ENCODE measurements at regions not wholly inside any gene's neighbourhood (a gene's known extent, or its start where the extent isn't known, plus 50 kb on each side); places are given as distances from the start of the nearest gene placed in this dataset.

- H3K27ac ChIP-seq (ENCODE audit: low read depth, low read length): no peak overlapping the region
- ChIA-PET CTCF (no interaction called here), POLR2A (no interaction called here), RAD21 (ENCODE audit: low non-redundant PET in 1 of 2, low total read pairs in 2 of 2, uncharacterized antibody in 2 of 2, unreplicated experiment in 2 of 2) (no interaction called here)
- DNase-seq (ENCODE audit: low read depth, low spot score) (no peak), ATAC-seq (no peak)
- no peaks in the 10 kb centered on the region for H4K20me1 ChIP-seq (ENCODE audit: insufficient read depth)
- no peak for TF ChIP-seq ATF3 (IDR thresholded peaks at IDR 0.05)
- BruUV-seq (replicated peaks): no TSS peak
- H3K9ac ChIP-seq (ENCODE audit: low read length): no peak overlapping the region
- H3K4me3 ChIP-seq (replicated peaks in 1 of 2; ENCODE audit: low read depth in 1 of 2, low read length in 2 of 2): no peak overlapping the region
- H3K79me2 ChIP-seq (ENCODE audit: insufficient read depth, low read length): no peaks in the 10 kb centered on the region
- no peak overlapping the region for H3K4me2 ChIP-seq (ENCODE audit: low read length)
- no peaks in the 10 kb centered on the region for H3K36me3 ChIP-seq (ENCODE audit: control insufficient read depth in 1 of 2, insufficient read depth in 2 of 2, low read length in 2 of 2)
- intact Hi-C loops (cut with micrococcal nuclease): no loop called here
- H3K9me2 ChIP-seq (ENCODE audit: insufficient read depth): no peaks in the 10 kb centered on the region
- no peaks in the 10 kb centered on the region; the same call in 1 of the 2 replicates for H3K27me3 ChIP-seq (ENCODE audit: insufficient read depth, low read length)
- H3K9me3 ChIP-seq (ENCODE audit: control insufficient read depth in 1 of 2, insufficient read depth in 1 of 2, low read depth in 1 of 2, low read length in 2 of 2): no peaks in the 10 kb centered on the region
- no peak overlapping the region for H2AFZ ChIP-seq (ENCODE audit: low read depth, low read length, poor library complexity, severe bottlenecking)
- H3K4me1 ChIP-seq (ENCODE audit: control insufficient read depth in 1 of 2, insufficient read depth in 2 of 2, low read length in 2 of 2): no peaks in the 10 kb centered on the region
Measured at GRCh38 chr14:49408187-49408933, 177.8 kb downstream of the RPS29 start.

- H3K4me1 ChIP-seq (ENCODE audit: control insufficient read depth in 1 of 2, insufficient read depth in 2 of 2, low read length in 2 of 2): no peaks in the 10 kb centered on the region
- intact Hi-C loops (cut with micrococcal nuclease): no loop called here
- BruUV-seq (replicated peaks): no TSS peak
- H3K27me3 ChIP-seq (ENCODE audit: insufficient read depth, low read length): peaks cover 5% of the 10 kb centered on the region; the same call in 1 of the 2 replicates
- no peak for ATAC-seq
- POLR2A ChIA-PET: no interaction called here
- H3K9ac ChIP-seq (ENCODE audit: low read length): no peak overlapping the region
- H2AFZ ChIP-seq (ENCODE audit: low read depth, low read length, poor library complexity, severe bottlenecking): no peak overlapping the region
- CTCF ChIA-PET: no interaction called here
- RAD21 ChIA-PET (ENCODE audit: low non-redundant PET in 1 of 2, low total read pairs in 2 of 2, uncharacterized antibody in 2 of 2, unreplicated experiment in 2 of 2): no interaction called here
- DNase-seq (ENCODE audit: low read depth, low spot score): no peak
- TF ChIP-seq CTCF (IDR thresholded peaks at IDR 0.05 in 2 of 3, conservative IDR thresholded peaks at IDR 0.05 in 1 of 3; ENCODE audit: borderline replicate concordance in 1 of 3, insufficient read depth in 1 of 3, low read depth in 2 of 3, low read length in 2 of 3): no peak
- TF ChIP-seq ZNF274 (IDR thresholded peaks at IDR 0.05; ENCODE audit: low read depth, low read length): no peak
- no peak for TF ChIP-seq FOSL1 (IDR thresholded peaks at IDR 0.05; ENCODE audit: low read depth)
- no peak overlapping the region for H3K4me3 ChIP-seq (replicated peaks in 1 of 2; ENCODE audit: low read depth in 1 of 2, low read length in 2 of 2)
- no peak overlapping the region for H3K27ac ChIP-seq (ENCODE audit: low read depth, low read length)
- no peaks in the 10 kb centered on the region for H3K9me2 ChIP-seq (ENCODE audit: insufficient read depth)
- no peaks in the 10 kb centered on the region for H3K36me3 ChIP-seq (ENCODE audit: control insufficient read depth in 1 of 2, insufficient read depth in 2 of 2, low read length in 2 of 2)
- no peak overlapping the region for H3K4me2 ChIP-seq (ENCODE audit: low read length)
- H3K9me3 ChIP-seq (ENCODE audit: control insufficient read depth in 1 of 2, insufficient read depth in 1 of 2, low read depth in 1 of 2, low read length in 2 of 2): no peaks in the 10 kb centered on the region
- H3K79me2 ChIP-seq (ENCODE audit: insufficient read depth, low read length): no peaks in the 10 kb centered on the region
- H4K20me1 ChIP-seq (ENCODE audit: insufficient read depth): no peaks in the 10 kb centered on the region
Measured at GRCh38 chr14:49405291-49405690, 180.9 kb downstream of the RPS29 start.
